Right kidney (tissue), 1 donor: ENCODE measurements at regions not wholly inside any gene's neighbourhood (a gene's known extent, or its start where the extent isn't known, plus 50 kb on each side); places are given as distances from the start of the nearest gene placed in this dataset.
"Not testable (repeated sequence)": the region's sequence is repeated elsewhere in the genome, so short reads cannot be mapped to it uniquely, and the experiment has no call there.

Experiments
- DNase-seq: peaks from one replicate; pipeline ENCODE4 v3.0.0-alpha.2; 2016

- no peak for DNase-seq
Observed at GRCh38 chr15:55126111-55126510, 70.6 kb downstream of the RSL24D1 start.

DNA sequence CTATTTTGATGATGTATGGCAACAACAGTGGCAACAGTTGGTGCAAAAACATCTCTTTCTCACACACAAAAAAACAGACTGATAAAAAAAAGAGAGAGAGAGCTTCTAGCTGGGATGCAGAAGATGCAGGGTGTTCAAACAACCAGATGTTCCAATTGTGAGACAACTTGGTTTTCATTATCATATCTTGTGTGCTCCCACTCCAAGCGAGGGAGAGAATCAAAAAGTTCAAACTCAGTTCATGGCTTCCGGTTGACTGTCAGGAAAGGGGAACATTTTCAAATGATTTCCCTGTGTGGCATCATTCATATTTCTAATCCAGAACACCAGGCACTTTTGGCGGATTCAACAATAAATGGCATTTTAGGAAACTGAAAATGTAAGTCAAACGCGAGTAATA, 72.1 kb downstream of the RSL24D1 start:
- DNase-seq = no peak

DNA sequence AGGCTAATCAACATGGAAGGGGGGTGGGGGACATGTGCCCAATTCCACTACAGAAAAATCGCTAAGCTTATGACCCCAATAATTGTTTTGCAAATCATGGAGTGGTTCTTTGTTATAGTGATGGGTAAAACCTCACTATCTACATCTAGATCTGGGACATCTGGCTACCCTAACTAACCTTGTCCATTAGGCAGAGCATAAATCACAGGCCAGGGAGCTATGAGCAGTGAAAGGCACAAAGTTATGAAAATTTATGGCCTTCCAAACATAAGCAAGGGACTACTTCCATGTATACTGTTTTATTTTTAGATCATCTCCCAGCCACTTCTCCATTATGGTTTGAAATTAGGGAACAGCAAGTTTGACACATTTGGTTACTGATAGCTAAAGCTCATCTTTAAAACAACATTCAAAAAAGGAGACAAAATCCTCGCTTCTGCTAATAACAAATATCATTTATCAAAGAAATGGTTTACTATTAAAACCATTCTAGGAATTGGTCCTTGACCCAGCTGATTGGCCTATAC, 78.3 kb downstream of the RSL24D1 start:
- no peak for DNase-seq

GRCh38 chr15:55116636-55117035, 80.1 kb downstream of the RSL24D1 start:
- no peak for DNase-seq

GRCh38 chr15:55113736-55114135, 83.0 kb downstream of the RSL24D1 start:
- no peak for DNase-seq

GRCh38 chr15:55112706-55113105, 84.0 kb downstream of the RSL24D1 start:
- no peak for DNase-seq

DNA sequence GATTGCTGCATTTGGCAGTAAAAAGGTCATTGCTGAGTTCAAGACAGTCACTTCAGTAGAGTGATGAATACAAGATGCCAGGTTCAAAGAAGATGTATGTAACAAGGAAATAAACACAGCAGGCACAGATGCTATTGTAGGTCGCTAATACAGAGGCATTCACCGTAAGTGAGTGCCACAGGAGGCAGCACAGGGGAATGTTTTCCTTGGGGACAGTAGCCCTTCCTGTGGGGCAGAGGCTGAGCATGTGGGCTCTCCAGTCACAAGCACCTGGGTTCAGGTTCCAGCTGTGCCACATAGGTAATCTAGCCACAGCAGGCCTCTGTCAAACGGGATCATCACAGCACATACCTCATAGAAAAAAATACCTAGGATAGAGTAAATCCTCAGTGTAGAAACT, 86.3 kb downstream of the RSL24D1 start:
- DNase-seq = no peak

GRCh38 chr15:55108858-55109518, 87.8 kb downstream of the RSL24D1 start:
- peak; percentile 16 for DNase-seq

- DNase-seq = no peak
Observed at GRCh38 chr15:55108448-55108847, 88.3 kb downstream of the RSL24D1 start.

DNA sequence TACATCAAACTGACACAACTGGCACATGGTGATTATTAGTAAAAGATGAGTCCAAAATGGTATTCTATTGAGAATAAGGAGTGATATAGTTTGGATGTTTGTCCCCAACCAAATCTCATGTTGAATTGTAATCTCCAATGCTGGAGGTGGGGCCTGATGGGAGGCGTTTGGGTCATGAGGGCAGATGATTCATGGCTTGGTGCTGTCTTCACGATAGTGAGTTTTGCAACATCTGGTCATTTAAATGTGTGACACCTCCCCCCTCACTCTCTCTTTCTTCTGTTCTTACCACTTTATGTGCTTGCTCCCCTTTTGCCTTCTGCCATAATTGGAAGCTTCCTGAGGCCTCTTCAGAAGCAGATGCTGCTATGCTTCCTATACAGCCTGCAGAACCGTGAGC, 90.6 kb downstream of the RSL24D1 start:
- no peak for DNase-seq

GRCh38 chr15:55094136-55094535, 102.6 kb downstream of the RSL24D1 start:
- no peak for DNase-seq

DNA sequence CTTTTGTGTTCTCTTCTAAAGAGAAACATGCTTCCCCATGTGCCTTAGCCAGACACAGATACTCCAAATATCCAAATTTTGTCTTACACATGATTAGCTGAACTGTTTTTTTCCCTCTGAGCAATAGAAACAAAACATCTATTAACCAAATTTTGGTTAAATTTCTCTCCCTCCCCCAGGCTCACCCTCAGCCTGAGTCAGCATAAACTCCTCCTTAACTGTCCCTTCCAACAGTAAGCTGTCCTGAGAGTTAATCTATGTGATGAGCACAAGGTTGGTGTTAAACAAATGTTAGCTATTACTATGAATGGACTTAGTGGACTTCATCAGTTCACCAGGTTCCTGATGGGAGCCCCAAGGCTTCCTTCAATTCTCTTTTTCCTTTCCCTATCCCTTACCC, 108.5 kb downstream of the RSL24D1 start:
- no peak for DNase-seq

DNA sequence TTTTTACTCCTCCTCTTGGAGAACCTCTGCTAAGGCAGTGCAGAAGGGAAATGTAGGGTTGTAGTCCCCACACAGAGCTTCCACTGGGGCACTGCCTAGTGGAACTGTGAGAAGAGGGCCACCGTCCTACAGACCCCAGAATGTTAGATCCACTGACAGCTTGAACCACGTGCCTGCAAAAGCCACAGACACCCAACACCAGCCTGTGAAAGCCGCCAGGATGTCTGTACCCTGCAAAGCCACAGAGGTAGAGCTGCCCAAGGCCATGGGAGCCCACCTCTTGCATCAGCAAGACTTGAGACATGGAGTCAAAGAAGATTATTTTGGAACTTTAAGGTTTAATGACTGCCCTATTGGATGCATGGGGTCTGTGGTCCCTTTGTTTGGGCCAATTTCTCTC, 112.1 kb downstream of the RSL24D1 start:
- no peak for DNase-seq

DNA sequence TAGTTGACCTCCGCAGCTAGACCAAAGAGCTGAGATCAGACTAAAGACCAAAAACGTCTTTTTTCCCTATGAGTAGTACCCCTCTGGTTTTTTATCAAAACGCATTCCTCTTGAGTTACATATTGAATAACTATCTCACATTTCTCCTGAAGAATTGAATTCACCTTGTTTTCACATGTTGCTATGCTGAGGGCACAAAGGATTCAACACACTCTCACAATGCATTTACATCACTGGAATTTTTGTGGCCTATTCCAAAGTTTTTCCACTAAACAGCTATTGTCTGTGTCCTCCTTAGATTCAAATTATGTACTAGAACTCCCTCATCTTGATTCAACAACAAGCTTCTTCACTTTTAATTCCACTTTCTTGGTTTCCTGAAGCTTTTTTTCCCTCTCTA, 112.5 kb downstream of the RSL24D1 start:
- no peak for DNase-seq

DNA sequence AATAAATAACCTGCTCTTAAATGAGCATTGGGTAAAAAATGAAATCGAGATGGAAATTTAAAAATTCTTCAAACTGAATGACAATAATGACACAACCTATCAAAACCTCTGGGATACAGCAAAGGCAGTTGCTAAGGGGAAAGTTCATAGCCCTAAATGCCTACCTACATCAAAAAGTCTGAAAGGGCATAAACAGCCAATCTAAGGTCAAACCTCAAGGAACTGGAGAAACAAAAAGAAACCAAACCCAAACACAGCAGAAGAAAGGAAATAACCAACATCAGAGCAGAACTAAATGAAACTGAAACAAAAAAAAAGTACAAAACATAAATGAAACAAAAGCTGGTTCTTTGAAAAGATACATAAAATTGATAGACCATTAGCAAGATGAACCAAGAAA, 119.7 kb downstream of the RSL24D1 start:
- DNase-seq = not testable (repeated sequence)

DNA sequence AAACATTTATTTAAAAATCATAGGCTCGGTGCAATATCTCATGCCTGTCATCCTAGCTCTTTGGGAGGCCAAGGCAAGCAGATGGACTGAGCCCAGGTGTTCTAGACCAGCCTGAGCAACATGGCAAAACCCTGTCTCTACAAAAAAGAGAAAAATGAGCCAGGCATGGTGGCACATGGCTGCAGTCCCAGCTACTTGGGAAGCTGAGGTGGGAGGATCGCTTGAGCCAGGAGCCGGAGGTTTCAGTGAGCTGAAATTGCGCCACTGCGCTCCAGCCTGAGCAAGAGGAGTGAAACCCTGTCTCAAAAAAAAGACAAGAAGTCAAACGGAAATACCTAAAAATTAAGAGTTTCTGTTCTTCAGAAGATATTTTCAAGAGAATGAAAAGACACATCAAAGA, 122.3 kb downstream of the RSL24D1 start:
- no peak for DNase-seq

GRCh38 chr15:55063970-55064369, 132.8 kb downstream of the RSL24D1 start:
- not testable (repeated sequence) for DNase-seq

DNA sequence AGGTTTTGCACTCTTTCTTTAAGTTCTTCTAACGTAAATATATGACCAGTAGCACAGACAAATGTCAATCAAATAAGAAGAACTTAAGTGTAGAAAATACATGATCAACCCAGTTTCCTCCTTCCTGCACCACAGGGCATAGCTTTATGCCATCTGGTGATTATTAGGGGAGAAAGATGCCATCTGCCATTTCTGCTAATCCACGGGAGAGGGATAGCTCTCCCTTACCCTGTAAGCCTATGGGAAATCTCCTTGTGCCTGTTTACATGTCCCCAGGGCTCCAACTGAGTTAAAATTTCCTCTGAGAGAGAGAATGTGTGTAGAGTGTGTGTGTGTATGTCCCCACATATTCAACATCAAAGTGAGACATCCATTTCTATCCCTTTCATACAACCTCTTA, 135.9 kb downstream of the RSL24D1 start:
- DNase-seq = no peak

DNA sequence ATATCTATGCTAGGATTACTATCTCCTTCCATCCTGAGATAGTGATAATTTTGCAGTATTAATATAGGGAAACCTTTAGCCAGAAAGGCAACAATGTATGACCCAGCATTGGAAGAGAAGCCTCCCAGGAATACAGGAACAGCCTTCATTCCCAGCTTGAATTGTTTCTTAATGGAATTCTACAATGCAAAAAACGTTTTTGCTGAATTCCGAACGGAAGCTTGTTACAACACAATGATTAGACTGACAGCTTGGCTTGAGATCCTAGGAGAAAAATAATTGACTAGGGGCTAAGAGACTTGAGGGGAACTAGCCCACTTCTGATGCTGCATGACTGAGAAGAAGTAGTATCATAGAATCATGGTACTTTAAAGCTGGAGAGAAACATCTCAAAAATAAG, 140.2 kb downstream of the RSL24D1 start:
- no peak for DNase-seq

- DNase-seq = no peak
Observed at GRCh38 chr15:55044162-55044561, 152.6 kb downstream of the RSL24D1 start.

- no peak for DNase-seq
Observed at GRCh38 chr15:55037071-55037470, 159.7 kb downstream of the RSL24D1 start.

DNA sequence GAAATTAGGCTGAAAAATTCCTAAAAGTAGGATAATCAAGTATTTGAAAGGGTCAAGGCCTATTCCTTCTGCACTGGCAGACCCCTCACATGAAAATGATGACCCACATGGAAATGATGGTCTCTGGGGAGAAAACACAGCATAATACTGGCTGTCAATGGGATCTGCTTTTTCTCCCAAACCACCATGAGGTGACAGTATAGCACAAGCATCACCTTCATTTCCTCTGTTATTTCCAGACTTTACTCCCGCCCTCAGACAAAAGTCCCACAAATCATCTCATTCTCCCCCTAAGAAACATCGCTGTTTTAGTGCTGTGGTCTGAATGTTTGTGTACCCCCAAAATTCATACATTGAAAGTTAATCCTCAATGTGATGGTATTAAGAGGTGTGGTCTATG, 161.0 kb downstream of the RSL24D1 start:
- no peak for DNase-seq

- no peak for DNase-seq
Observed at GRCh38 chr15:55033574-55033973, 163.2 kb downstream of the RSL24D1 start.

GRCh38 chr15:55031727-55032126, 165.0 kb downstream of the RSL24D1 start:
- no peak for DNase-seq

- no peak for DNase-seq
Observed at GRCh38 chr15:55026381-55026780, 170.4 kb downstream of the RSL24D1 start.
